AG04450 (cell line): ENCODE measurements at regions not wholly inside any gene's neighbourhood (a gene's known extent, or its start where the extent isn't known, plus 50 kb on each side); places are given as distances from the start of the nearest gene placed in this dataset.

ENCODE experiments used
- CTCF ChIA-PET: fragments of 300-600, 350-600 bp; formaldehyde crosslinking; extraction: SDS; loops from one replicate; lab custom pipeline; 2022; ENCODE audit warnings: antibody characterized with exemption, inconsistent platforms; lab: Charles Lee
- POLR2A ChIA-PET: fragments of 350-600 bp; formaldehyde crosslinking; extraction: SDS; loops from one replicate; lab custom pipeline; 2021; ENCODE audit warnings: antibody characterized with exemption, inconsistent platforms; lab: Yijun Ruan, JAX
- DNase-seq: peaks from one replicate; pipeline ENCODE4 v3.0.0-alpha.2; 2011; ENCODE audit warnings: low read depth, low spot score
- H3K27ac ChIP-seq: one replicate; pipeline ENCODE4 v1.5.1; 2012; ENCODE audit warnings: low read depth, low read length, control low read depth
- H3K27me3 ChIP-seq: one replicate; pipeline ENCODE4 v1.6.0; 2012; ENCODE audit warnings: low read length; ENCODE audit not compliant: control insufficient read depth, insufficient read depth
- H3K4me3 ChIP-seq: 2 replicates; pipeline ENCODE4 v1.5.1; 2011; ENCODE audit warnings: mild to moderate bottlenecking, low read depth, low read length, control low read depth
- H3K9me3 ChIP-seq: 2 replicates; pipeline ENCODE4 v1.5.1; 2012; ENCODE audit warnings: low read length; ENCODE audit not compliant: control insufficient read depth, insufficient read depth
- CTCF ChIP-seq: IDR thresholded peaks from 2 replicates; pipeline ENCODE4 v1.5.1; 2011; ENCODE audit warnings: low read depth, low read length, control low read depth, inconsistent platforms

GRCh38 chr22:48510599-48510998 is 1317.1 kb downstream of the BRD1 start:
- H3K9me3 ChIP-seq: peaks cover 81% of the 10 kb centered on the region
- no peak for TF ChIP-seq CTCF
- CTCF ChIA-PET: no interaction called here

GRCh38 chr22:48507595-48508350 is 1319.9 kb downstream of the BRD1 start:
- Histone ChIP-seq H3K27me3 (no peaks in the 10 kb centered on the region), H3K4me3 (no peak overlapping the region), H3K9me3 (peaks cover 82% of the 10 kb centered on the region), H3K27ac (no peak overlapping the region)
- DNase-seq: no peak
- TF ChIP-seq CTCF: no peak
- ChIA-PET POLR2A (no interaction called here), CTCF (no interaction called here)

More at GRCh38 chr22:48510599-48510998, 1317.1 kb downstream of the BRD1 start:
- POLR2A ChIA-PET: no interaction called here
- Histone ChIP-seq H3K4me3 (no peak overlapping the region), H3K27ac (no peak overlapping the region), H3K27me3 (no peaks in the 10 kb centered on the region)
- DNase-seq: no peak

- H3K9me3 ChIP-seq: peaks cover 83% of the 10 kb centered on the region
- H3K27me3 ChIP-seq: no peaks in the 10 kb centered on the region
- no peak overlapping the region for H3K27ac ChIP-seq
- CTCF ChIA-PET: no interaction called here
- DNase-seq: no peak
- POLR2A ChIA-PET: no interaction called here
- H3K4me3 ChIP-seq: no peak overlapping the region
- TF ChIP-seq CTCF: no peak
Measured at GRCh38 chr22:48507171-48507570, 1320.5 kb downstream of the BRD1 start.

GRCh38 chr22:48506506-48507145 is 1321.0 kb downstream of the BRD1 start:
- POLR2A ChIA-PET: no interaction called here
- no peak for TF ChIP-seq CTCF
- Histone ChIP-seq H3K4me3 (no peak overlapping the region), H3K27me3 (no peaks in the 10 kb centered on the region), H3K27ac (no peak overlapping the region), H3K9me3 (peaks cover 80% of the 10 kb centered on the region)
- CTCF ChIA-PET: no interaction called here
- DNase-seq: no peak

GRCh38 chr22:48505891-48506290 is 1321.8 kb downstream of the BRD1 start:
- ChIA-PET CTCF (no interaction called here), POLR2A (no interaction called here)
- no peak for TF ChIP-seq CTCF
- H3K27ac ChIP-seq: no peak overlapping the region
- DNase-seq: no peak
- no peak overlapping the region for H3K4me3 ChIP-seq
- H3K9me3 ChIP-seq: peaks cover 80% of the 10 kb centered on the region
- H3K27me3 ChIP-seq: no peaks in the 10 kb centered on the region
